GM21786 (cell line): ENCODE measurements at regions not wholly inside any gene's neighbourhood (a gene's known extent, or its start where the extent isn't known, plus 50 kb on each side); places are given as distances from the start of the nearest gene placed in this dataset.
"Not testable (repeated sequence)": the region's sequence is repeated elsewhere in the genome, so short reads cannot be mapped to it uniquely, and the experiment has no call there.

Experiments
- ATAC-seq: cut with Tn5 transposase; IDR thresholded peaks from one replicate; pipeline ENCODE4 v1.9.1; 2021; ENCODE audit not compliant: unreplicated experiment

DNA sequence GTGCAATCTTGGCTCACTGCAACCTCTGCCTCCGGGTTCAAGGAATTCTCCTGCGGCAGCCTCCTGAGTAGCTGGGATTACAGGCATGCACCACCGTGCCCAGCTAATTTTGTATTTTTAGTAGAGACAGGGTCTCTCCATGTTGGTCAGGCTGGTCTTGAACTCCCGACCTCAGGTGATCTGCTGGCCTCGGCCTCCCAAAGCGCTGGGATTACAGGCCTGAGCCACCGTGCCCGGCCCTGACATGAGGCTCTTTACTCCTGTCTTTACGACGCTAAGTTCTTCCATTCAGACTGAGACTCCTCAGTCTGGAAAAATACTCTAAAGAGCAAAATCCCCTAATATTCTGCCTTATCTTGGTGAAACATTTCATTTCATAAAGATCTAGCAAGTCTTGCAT is 331.3 kb upstream of the SGO1 start:
- ATAC-seq, result not testable (repeated sequence)

DNA sequence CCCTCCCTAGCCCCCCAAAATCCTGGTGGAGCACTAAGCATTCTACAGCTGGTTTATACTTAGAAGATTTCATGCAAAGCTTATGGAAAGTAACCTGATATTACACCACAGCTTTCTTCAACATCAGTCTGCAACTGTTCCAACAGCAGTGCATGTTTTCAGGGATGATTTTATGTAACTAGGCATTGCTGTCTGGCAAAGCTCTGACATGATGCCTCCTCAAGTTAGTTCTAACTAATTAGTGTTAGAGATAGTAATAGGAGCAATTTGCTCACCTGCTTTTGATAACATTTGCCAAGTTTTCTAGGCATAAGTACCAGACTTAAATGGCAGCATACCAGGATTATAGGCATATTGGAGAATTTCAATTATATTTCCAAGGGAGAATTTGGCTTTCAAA is 330.3 kb upstream of the SGO1 start:
- ATAC-seq, result no peak

DNA sequence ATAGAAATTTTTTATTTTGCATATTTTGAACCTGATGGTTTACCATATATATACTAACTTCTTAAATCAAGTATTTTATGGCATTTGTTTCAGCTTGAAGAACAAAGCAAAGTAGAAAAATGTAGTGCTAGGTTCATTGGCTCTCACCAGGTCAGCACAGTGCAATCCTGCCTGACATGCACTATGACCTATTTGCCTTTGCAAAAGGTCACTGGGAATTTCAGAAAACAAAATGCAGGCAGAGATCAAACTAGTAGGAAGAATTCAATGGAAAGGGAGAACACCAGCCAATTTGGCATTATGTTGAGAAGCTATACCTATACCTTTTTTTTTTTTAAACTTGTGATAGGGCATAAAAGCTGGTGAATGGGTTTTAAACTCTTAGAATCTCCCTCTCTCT is 329.8 kb upstream of the SGO1 start:
- ATAC-seq, result no peak

DNA sequence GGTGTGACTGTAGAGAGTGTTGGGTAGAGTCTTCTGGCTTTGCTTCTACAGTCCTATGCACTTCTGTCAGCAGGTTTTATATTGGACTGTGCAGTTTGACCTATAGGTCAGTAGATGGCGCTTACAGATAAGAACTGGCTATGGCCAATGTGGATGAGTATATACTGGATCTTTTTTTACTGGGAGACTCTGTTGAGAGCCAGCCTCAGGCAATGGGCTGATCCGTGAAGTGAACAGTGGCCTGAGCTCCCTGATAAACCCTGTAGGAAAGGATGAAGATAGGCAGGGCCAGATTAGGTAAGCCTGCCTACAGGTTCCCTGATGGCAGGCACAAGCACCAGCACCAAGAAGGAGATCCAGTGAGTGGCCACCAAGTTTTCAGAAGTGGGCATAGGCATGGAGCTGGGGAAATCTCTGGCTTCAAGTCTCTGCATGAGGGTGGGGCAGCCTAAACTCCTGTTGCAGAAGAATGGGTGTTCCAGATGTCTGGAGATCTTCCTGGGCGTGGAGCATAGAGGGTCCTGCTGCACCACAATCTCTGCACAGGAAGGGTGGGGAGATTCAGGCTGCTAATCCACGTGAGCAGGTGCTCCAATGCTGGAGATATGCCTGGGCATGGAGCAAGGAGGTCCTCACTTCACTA is 326.0 kb upstream of the SGO1 start:
- ATAC-seq, result peak; percentile 89

DNA sequence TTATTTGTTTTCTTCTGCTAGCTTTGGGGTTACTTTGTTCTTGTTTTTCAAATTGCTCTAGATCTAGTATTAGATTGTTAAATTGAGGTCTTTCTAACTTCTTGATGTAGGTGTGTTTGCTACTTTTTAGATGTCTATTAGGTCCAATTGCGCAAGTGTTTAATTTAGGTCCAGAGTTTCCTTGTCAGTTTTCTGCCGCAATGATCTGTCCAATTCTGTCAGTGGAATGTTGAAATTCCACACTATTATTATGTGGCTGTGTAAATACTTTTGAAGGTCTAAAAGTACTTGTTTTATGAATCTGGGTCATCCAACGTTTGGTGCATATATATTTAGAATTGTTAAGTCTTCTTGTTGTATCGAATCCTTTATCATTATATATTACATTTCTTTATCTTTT is 324.4 kb upstream of the SGO1 start:
- ATAC-seq, result no peak

DNA sequence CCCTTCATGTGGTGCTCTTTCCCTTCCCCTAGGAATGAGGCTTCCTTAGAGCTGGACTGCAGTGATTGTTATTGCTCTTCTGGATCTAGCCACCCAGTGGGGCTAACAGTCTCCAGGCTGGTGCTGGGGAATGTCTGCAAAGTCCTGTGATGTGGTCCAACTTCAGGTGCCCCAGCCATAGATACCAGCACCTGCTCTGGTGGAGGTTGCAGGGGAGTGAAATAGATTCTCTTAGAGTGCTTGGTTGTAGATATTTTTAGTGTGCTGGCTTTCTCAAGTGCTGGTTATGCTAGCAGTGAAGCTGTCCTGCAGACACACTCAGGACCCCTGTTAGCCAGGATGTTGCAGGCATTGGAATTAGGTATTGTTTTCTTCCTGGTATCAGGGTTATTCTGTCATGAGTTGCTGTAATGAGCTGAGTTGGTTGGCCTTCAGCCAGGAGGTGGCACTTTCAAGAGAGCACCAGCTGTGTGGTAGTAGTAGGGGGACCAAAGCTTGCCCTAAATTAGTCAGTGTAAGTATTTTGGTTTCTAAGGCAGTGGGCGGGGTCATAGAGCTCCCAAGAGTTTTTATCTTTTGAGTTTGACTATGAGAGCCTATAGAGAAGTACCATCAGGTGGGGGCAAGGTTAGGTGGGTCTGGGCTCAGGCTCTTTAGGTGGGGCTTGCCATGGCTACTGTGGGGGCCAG is 317.5 kb upstream of the SGO1 start:
- ATAC-seq, result no peak

DNA sequence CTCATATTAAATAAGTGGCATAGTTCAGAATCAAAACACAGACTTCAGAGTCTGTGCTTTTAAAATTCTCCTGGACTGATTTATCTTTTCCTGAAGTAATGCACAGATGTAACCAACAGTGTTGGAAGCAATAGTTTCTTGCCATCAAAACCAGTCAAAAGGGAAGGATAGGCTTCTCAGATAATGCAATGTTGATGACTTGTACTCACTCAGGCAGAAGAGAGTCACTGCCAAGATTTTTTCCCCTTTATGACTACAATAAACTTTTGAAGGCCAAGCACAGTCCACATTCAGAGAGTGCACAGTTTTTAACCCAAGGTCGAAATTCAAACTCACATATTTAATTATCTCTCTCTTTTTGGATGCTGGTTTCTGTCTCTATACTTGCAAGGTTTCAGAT is 305.0 kb upstream of the SGO1 start:
- no peak for ATAC-seq

DNA sequence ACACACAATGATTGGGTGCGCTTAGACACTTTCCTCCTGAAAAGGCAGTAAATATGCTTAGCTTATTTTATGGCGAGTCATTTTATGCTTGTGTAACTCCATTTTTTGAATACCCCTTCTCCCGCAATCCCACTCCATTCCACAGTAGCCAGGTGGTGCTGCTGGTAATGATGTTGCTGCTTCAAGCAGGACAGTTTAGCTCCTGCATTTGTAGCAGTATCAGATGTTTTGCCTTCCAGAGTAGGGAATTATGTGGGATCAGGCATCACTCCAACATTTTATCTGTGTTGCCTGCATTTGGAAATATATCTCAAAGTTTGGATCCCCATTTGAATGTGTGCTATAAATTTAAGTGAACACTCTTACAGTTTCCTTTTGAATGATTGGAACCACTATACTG is 302.1 kb upstream of the SGO1 start:
- ATAC-seq, result no peak

DNA sequence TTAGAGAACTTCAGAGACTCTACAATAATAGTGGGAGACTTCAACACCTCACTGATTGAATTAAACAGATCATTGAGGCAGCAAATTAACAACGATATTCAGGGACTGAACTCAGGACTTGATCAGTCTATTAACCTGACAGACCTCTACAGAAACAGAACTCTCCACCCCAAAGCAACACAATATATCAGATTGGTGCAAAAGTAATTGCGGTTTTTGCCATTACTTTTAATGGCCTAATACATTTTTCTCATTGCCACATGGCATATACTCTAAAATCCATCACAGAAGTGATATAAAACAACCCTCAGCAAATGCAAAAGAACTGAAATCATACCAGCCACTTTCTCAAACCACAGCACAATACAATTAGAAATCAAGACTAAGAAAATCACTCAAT is 298.1 kb upstream of the SGO1 start:
- ATAC-seq, result no peak

DNA sequence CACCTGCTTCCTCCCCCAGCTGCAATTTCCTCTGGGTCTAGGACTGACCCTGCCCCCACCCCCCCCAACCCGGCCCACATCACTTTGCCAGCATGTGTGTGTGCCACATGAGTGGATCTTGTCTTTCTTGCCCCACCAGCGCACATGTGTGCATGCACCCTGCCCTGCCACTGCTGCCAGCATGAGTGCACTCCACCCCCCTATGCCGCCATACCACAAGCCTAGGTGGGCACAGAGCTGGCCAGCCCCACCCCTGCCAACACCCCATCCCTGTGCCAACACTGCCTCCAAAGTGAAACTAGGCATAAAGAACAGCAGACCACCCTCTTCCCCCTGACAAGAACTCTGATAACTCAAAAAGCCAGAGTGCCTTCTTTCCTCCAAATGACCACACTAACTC is 296.3 kb upstream of the SGO1 start:
- ATAC-seq, result no peak

DNA sequence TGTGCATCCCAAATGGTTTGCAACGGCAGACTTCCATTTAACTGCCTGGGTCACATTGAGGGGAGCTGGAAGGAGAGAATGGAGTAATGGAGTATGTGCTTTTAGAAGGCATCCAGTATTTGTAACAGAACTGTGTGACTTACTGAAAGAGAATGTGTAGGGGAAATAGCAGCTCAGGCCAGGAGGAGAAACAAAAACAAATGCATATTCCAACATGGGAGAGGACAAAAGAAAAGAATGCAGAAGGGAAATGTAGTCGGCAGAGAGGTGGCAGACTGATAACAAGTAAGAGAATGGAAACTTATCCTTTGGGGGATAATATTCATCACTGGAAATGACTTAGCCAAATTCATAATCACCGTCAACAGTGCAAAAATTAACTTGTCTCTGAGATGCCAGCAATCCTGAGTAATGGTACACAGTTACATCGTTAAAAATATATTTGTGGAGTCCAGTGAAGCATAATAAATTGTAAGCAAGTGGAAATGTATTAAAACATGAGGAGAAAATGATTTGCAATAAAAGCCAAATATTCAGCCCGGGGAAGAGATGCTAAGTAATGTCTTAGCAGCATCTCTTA is 294.9 kb upstream of the SGO1 start:
- ATAC-seq, result no peak

DNA sequence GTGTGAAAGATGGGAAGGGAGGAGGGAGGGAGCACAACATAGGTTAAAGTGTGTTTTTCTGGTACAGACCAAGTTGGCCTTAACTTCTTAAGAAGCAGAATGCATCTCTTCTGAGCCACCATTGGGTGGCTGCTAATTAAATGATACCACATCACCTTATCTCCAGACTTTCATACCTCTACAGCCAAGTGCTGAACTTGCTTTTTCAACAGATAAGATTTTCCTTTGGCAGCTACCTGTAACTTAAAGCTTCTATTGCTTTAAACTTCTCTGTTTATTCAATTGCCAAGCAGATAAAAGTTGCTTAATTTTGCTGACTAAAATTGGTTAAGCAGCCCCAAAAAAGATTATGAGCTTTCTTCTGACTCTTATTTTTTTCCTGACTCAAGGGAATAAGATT is 292.4 kb upstream of the SGO1 start:
- ATAC-seq, result no peak

DNA sequence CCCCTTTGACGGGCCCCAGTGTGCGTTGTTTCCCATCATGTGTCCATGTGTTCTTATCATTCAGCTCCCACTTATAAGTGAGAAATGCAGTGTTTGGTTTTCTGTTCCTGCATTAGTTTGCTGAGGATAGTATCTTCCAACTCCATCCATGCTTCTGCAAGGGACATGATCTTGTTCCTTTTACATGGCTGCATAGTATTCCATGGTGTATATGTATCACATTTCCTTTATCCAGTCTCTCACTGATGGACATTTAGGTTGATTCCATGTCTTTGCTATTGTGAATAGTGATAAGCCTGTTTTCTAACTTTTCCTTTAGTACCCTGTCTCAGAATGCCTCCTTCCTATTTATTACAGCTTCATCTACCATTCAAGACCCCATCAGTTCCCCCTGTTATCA is 278.2 kb upstream of the SGO1 start:
- ATAC-seq, result not testable (repeated sequence)

DNA sequence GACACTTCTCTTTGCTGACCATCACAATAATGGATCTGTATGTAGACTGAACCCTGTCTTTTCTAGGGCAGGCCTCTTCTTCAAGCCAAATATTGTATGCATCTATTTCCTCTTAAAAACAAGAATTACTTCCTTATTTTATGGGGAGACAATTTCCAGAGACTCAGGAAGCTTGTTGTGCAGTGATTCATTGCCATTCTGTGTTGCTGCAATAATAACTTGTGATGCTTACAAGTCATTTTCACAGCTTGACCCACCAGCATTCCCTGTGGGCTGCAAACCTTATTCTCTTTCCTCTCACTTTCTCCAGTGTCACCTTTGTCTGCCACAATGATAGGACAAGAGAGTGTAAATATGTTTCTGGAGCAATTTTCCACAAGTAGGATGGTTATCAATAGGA is 276.7 kb upstream of the SGO1 start:
- ATAC-seq, result no peak

DNA sequence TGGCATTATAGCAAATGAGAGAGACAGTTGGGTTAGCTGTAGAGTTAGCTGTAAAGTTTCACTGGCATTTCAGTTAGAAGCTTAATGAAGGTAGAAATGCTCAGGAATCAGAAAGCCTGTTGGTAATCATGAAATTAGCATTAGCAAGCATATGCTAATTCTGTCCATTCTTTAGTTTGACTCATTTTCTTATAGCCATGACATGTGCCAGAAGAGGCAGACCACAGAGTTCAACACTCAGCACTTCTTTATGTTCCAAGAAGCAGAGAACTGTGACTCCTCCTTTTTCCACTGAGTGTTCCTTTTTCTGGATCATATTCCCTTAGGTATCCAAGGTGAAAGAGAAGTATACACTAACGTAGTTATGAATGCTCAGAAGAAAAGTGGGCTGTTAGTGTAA is 276.2 kb upstream of the SGO1 start:
- ATAC-seq, result no peak

DNA sequence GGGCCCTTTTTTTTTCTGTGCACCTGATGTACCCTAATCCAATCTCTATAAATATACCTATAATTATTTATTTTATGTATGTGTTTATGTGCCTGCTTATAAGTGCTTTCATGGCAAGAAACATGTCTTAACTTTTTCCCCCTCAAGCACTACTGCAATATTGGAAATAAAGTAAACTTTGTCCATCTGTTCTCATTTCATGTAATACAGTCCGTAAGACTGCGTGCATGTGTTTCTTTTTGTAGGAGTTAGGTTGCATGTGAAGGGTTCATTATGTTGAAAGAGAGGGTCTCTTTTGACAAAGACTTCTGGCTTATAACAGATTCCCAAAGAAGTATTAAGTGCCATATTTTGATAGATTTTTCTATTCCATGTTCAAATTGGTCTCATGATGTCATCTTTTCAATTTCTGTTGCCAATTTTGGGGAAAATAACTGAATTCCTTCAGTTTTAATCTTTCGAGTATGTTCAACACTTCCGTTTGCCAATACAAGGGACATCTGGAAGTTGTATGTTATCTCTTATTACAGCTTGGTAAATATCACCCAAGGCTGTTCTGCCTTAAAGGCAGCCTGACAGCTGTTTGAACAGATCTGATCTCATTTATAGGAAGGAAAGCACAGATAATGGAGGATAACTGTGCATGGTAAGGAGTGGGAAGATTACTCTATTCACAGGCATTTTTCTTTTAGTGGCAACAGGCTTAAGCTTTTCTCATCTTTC is 273.1 kb upstream of the SGO1 start:
- no peak for ATAC-seq

DNA sequence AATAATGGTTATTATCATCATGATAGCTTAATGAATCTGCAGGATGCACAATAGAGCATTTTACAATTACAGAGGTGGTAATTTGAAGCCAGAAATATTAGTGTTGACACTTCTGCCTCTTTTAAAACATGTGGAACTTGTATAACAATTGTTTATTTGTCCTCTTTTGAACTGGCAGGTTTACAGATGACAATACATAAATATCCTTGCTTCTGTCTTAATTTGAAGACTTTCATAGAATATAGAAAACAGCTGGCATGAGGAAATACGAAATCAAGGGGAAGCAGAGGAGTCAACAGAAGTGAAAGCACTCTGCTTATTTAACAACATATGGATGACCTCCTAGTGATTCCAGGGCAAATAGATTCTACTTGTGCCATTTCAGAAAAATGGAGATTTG is 270.5 kb upstream of the SGO1 start:
- ATAC-seq, result no peak

DNA sequence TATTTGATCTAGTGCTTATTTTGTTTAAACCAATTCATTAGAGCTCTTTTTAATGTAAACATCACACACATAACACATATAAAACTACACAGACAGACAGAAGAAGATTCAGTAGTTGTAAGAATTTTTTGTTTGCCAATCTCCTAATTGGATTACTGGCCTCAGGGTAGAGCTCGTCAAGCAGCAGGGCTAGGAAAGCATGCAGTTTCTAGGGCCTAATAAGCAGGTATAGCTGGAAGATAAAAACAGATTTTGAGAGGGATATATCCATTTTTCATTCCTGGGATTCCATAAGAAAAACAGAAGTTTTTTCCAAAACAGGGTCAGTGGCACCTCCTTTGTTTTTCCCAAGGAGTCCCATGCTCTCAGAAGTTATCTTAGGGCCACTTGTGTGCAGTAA is 265.2 kb upstream of the SGO1 start:
- no peak for ATAC-seq

DNA sequence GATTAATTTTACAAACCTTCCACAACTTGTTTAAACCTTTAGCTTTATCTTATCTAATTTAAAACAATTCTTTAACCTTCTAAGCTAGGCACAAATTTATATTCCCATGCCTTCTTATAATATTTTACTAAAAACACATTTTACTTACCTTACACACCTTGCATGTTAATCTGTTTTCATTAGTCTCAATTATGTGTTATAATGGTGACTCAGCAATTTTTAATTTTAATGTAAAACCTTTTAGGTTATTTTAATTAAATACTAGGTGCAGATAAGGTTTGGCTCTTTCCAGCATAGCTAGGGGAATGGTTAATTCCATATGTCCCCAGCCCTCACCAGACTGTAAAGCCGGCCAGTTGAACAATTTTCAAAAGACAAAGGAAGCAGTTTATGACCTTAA is 264.6 kb upstream of the SGO1 start:
- ATAC-seq, result no peak

DNA sequence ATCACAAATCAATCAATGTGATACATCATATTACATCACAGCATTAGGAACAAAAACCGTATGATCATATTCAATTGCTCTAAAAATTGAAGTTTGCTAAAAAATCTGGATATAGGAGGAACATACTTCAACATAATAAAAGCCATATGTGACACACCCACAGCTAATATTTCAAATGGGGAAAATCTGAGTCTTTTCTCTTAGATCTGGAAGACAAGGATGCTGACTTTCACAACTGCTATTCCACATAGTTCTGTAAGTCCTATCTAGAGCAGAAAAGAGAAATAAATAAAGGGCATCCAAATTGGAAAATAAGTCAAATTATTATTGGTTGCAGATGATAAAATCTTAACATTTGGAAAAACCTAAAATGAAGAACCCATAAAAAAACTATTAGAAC is 256.8 kb upstream of the SGO1 start:
- no peak for ATAC-seq

DNA sequence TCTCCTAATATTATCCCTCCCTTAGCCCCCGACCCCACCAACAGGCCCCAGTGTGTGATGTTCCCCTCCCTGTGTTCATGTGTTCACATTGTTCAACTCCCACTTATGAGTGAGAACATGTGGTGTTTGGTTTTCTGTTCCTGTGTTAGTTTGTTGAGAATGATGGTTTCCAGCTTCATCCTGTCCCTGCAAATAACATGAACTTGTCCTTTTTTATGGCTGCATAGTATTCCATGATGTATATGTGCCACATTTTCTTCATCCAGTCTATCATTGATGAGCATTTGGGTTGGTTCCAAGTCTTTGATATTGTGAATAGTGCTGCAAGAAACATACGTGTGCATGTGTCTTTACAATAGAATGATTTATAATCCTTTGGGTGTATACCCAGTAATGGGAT is 241.3 kb upstream of the SGO1 start:
- not testable (repeated sequence) for ATAC-seq

DNA sequence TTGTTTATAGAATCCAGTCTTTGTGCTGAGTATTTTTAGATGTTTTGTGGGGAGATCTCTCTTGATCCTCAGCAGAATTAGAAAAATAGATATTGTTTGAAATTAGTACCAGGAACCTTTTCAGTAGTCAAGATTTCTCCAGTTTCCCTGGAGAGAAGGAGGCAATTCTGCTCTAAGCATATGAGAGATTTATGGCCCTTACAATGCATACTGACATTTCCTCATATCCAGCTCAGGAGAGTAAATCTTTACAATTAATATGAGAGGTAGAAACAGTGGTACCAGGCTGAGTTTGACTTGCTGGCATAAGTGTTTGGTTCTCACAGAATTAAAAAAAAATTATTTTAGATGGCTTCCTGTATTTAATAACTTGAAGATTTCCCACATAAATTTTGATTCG is 239.1 kb upstream of the SGO1 start:
- ATAC-seq, result no peak
